ENCODE measurements at regions not wholly inside any gene's neighbourhood (a gene's known extent, or its start where the extent isn't known, plus 50 kb on each side); places are given as distances from the start of the nearest gene placed in this dataset.

DNA sequence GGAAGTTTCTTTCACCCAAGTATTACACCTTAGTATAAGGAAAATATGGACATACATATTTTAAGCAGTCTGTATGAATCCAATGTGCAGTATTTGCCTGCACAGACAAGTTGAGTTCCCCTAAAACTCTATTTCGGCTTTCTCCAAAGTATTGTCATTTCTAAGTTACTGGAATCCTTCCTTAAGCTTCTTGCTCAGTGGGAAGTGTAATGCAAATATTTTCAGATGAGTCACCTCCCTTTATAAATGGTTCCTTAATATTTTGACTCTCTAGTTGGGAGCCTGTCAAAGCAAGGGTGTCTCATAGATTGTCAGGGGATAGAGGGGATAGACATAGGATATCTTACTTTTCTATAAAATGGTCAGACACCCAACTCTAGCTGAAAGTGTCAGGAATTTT is 178.6 kb downstream of the NAA11 start:
- no peak overlapping the region for H2BK5ac ChIP-seq (ENCODE audit: insufficient read length, low read length)
- H3K27ac ChIP-seq (ENCODE audit: insufficient read length, low read depth, low read length) = no peak overlapping the region
- H3K79me1 ChIP-seq (ENCODE audit: insufficient read depth, low read depth, low read length, poor library complexity, severe bottlenecking) = no peaks in the 10 kb centered on the region
- no peak overlapping the region for H2BK15ac ChIP-seq (ENCODE audit: low read depth, low read length)
- no peak overlapping the region for H3K14ac ChIP-seq (ENCODE audit: insufficient read depth, low read length)
- Mint-ChIP-seq H3K27me3 (ENCODE audit: low read depth) (no peaks in the 10 kb centered on the region), H3K36me3 (ENCODE audit: insufficient read depth in 1 of 3, low read depth in 3 of 3) (peaks cover 0 to 8% (median 0%) of the 10 kb centered on the region in 3 experiments; a peak in 2 of 7 replicates), H3K4me1 (peaks cover 0 to 2% of the 10 kb centered on the region in 2 experiments; a peak in 2 of 4 replicates), H3K27ac (peak overlapping the region in 1 of 3 experiments; percentile 48; a peak in 1 of 7 replicates), H3K9me3 (peaks cover 7 to 15% of the 10 kb centered on the region in 2 experiments; a peak in 4 of 5 replicates), H3K4me3 (no peak overlapping the region)
- no peak overlapping the region for H2BK20ac ChIP-seq (ENCODE audit: low read depth, low read length, poor library complexity, severe bottlenecking)
- H3K27me3 ChIP-seq (ENCODE audit: insufficient read depth, low read length) = no peaks in the 10 kb centered on the region
- H3K79me2 ChIP-seq (ENCODE audit: insufficient read depth, low read length) = no peaks in the 10 kb centered on the region
- H2AFZ ChIP-seq (ENCODE audit: low read length) = no peak overlapping the region
- H3T11ph ChIP-seq (ENCODE audit: low read length) = no peak overlapping the region
- no peak overlapping the region for H3K4me2 ChIP-seq (ENCODE audit: insufficient read depth, insufficient read length, low read length)
- no peak overlapping the region for H4K5ac ChIP-seq (ENCODE audit: insufficient read length, low read depth, low read length)
- WGBS (ENCODE audit: extremely low coverage, insufficient read length, low lambda C conversion rate) = no CpG with 5 or more reads among the region's 1 CpG
- no peak overlapping the region for H3K56ac ChIP-seq (ENCODE audit: insufficient read length, low read depth, low read length)
- H2BK120ac ChIP-seq (ENCODE audit: low read depth, low read length, poor library complexity, severe bottlenecking) = no peak overlapping the region
- H3K9me3 ChIP-seq (ENCODE audit: control insufficient read depth, low read depth, low read length) = no peaks in the 10 kb centered on the region
- DNase-seq = no peak
- H4K20me1 ChIP-seq (ENCODE audit: control insufficient read depth, insufficient read depth, insufficient read length) = no peaks in the 10 kb centered on the region
- no peak overlapping the region for H3K18ac ChIP-seq (ENCODE audit: insufficient read length, low read depth, low read length)
- no peak overlapping the region for H2BK12ac ChIP-seq (ENCODE audit: insufficient read length, low read depth, low read length)
- H4K91ac ChIP-seq (ENCODE audit: insufficient read length, low read depth, low read length) = no peak overlapping the region
- no peak overlapping the region for H4K8ac ChIP-seq (replicated peaks; ENCODE audit: insufficient read length, low read depth, low read length)
- H3K23ac ChIP-seq (ENCODE audit: insufficient read length, low read depth, low read length) = no peak overlapping the region
- no peaks in the 10 kb centered on the region for H3K23me2 ChIP-seq (ENCODE audit: insufficient read length, low read depth, low read length, poor library complexity, severe bottlenecking)
- no peak overlapping the region for H3K9ac ChIP-seq (ENCODE audit: extremely low read depth, insufficient read length, low read length)
- no peak overlapping the region for H3K4ac ChIP-seq (ENCODE audit: low read depth, low read length)
- no peaks in the 10 kb centered on the region for H3K4me1 ChIP-seq (ENCODE audit: insufficient read depth, low read length)
- no peak overlapping the region for H2AK5ac ChIP-seq (ENCODE audit: insufficient read length, low read length)
- TF ChIP-seq CTCF (conservative IDR thresholded peaks at IDR 0.05) = no peak

All from H9 (cell line).